ENCODE measurements at regions not wholly inside any gene's neighbourhood (a gene's known extent, or its start where the extent isn't known, plus 50 kb on each side); places are given as distances from the start of the nearest gene placed in this dataset.

DNA sequence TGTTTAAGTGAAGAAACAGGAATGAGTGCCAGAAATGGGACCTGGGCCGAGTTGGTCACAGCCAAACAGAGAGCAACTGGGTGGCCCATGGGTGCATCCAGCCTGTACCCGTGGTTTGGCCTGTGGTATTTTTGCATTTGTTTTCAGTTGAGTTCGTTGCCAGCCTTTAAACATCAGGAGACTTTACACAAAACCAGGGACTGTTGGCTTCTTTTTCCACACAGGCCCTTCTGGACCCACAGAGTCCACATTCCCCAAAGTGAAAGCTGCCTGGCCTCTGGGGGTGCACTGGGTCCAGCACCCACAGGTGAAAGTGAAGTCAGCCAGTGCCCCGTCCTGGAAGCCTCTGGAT, 54.1 kb upstream of the TNS3 start:
- Histone ChIP-seq H3K4me1 (ENCODE audit: insufficient read depth, poor library complexity, severe bottlenecking) (peaks cover 17% of the 10 kb centered on the region), H3K27me3 (ENCODE audit: insufficient read depth, poor library complexity, severe bottlenecking) (no peaks in the 10 kb centered on the region), H3K4me3 (ENCODE audit: severe bottlenecking) (no peak overlapping the region), H3K27ac (ENCODE audit: poor library complexity, severe bottlenecking) (peak overlapping the region; percentile 34), H3K9me3 (ENCODE audit: severe bottlenecking) (no peaks in the 10 kb centered on the region), H3K36me3 (ENCODE audit: low read depth) (no peaks in the 10 kb centered on the region)
- ATAC-seq (ENCODE audit: low read depth) = no peak
- TF ChIP-seq, protein P1, sequence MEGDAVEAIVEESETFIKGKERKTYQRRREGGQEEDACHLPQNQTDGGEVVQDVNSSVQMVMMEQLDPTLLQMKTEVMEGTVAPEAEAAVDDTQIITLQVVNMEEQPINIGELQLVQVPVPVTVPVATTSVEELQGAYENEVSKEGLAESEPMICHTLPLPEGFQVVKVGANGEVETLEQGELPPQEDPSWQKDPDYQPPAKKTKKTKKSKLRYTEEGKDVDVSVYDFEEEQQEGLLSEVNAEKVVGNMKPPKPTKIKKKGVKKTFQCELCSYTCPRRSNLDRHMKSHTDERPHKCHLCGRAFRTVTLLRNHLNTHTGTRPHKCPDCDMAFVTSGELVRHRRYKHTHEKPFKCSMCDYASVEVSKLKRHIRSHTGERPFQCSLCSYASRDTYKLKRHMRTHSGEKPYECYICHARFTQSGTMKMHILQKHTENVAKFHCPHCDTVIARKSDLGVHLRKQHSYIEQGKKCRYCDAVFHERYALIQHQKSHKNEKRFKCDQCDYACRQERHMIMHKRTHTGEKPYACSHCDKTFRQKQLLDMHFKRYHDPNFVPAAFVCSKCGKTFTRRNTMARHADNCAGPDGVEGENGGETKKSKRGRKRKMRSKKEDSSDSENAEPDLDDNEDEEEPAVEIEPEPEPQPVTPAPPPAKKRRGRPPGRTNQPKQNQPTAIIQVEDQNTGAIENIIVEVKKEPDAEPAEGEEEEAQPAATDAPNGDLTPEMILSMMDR (IDR thresholded peaks at IDR 0.05; ENCODE audit: poor library complexity, severe bottlenecking) = no peak
- no peak for DNase-seq (ENCODE audit: low spot score)

DNA sequence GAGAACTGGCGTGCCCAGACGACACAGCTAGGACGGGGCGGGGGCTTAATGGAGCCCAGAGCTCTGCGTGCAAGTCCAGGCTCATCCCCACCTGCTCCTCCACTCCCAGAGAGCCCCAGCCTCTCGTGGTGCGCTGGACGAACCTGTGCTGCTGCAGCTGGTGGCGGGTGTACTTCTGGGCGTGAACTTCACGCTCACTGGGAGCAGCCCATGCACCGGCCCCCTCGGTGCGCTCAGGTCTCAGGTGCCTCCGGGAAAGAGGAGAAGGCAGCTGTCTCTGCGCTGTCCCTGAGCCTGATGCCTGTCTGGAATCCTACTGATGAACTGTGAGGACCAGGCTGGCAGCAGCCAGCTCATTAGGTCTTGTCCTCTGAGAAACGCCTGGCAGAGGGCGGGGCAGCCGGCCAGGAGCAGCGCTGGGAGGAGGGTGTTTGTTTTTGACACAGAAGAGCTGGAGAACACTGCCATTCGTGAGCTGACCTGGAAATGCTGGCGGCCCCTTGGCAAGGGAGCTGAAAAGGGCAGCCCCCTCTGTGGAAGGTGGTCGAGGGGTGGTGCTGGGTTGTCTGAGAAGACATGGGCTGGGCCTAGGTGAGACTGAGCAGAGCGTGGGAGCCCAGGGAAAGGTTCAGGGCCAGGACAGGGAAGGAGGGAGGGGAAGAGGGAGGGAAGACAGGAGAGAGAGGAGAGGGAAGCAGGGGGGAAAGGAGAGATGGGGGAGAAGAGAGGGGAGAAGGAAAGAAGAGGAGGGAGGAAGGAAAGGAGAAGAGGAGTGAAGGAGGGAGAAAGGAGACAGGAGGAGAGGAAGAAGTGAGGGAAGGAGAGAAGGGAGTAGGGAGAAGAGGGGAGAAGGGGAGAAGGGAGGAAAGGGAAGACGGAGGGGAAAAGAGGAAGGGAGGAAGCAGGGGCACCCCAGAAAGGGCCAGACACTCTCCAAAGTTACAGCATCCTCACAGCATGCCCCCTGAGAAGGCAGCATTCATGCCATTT, 53.5 kb upstream of the TNS3 start:
- no peaks in the 10 kb centered on the region for H3K36me3 ChIP-seq (ENCODE audit: low read depth)
- DNase-seq (ENCODE audit: low spot score) = peak; percentile 74
- H3K27me3 ChIP-seq (ENCODE audit: insufficient read depth, poor library complexity, severe bottlenecking) = no peaks in the 10 kb centered on the region
- no peaks in the 10 kb centered on the region for H3K9me3 ChIP-seq (ENCODE audit: severe bottlenecking)
- peak overlapping the region; percentile 34 for H3K27ac ChIP-seq (ENCODE audit: poor library complexity, severe bottlenecking)
- peak overlapping the region; percentile 13 for H3K4me3 ChIP-seq (ENCODE audit: severe bottlenecking)
- H3K4me1 ChIP-seq (ENCODE audit: insufficient read depth, poor library complexity, severe bottlenecking) = peaks cover 17% of the 10 kb centered on the region
- TF ChIP-seq, protein P1 (IDR thresholded peaks at IDR 0.05; ENCODE audit: poor library complexity, severe bottlenecking) = no peak
- ATAC-seq (ENCODE audit: low read depth) = peak; percentile 86

DNA sequence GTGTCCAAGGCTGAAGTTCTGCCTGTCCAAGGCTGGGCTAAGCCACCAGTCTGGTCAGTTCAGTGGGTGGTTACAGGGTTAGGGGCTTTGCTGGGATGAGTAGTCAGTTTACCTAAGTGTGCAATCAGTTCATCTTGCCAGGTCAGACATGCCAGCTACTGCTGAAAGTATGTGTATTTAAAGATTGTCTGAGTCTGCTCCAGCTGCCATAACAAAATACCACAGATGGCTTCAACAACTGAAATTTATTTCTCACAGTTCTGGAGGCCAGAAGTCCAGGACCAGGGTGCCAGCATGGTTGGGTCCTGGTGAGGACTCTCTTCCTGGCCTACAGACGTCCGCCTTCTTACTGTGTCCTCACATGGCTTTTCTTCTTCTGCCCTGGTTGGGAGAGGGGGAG, 52.4 kb upstream of the TNS3 start:
- DNase-seq (ENCODE audit: low spot score) (no peak), ATAC-seq (ENCODE audit: low read depth) (0 out of 3 replicates have a peak, but pooled peaks have one; percentile 10)
- H3K4me3 ChIP-seq (ENCODE audit: severe bottlenecking) = no peak overlapping the region
- H3K27ac ChIP-seq (ENCODE audit: poor library complexity, severe bottlenecking) = peak overlapping the region; percentile 8
- no peaks in the 10 kb centered on the region for H3K9me3 ChIP-seq (ENCODE audit: severe bottlenecking)
- peaks cover 17% of the 10 kb centered on the region for H3K4me1 ChIP-seq (ENCODE audit: insufficient read depth, poor library complexity, severe bottlenecking)
- H3K36me3 ChIP-seq (ENCODE audit: low read depth) = no peaks in the 10 kb centered on the region
- no peaks in the 10 kb centered on the region for H3K27me3 ChIP-seq (ENCODE audit: insufficient read depth, poor library complexity, severe bottlenecking)
- TF ChIP-seq, protein P1 (IDR thresholded peaks at IDR 0.05; ENCODE audit: poor library complexity, severe bottlenecking) = no peak

DNA sequence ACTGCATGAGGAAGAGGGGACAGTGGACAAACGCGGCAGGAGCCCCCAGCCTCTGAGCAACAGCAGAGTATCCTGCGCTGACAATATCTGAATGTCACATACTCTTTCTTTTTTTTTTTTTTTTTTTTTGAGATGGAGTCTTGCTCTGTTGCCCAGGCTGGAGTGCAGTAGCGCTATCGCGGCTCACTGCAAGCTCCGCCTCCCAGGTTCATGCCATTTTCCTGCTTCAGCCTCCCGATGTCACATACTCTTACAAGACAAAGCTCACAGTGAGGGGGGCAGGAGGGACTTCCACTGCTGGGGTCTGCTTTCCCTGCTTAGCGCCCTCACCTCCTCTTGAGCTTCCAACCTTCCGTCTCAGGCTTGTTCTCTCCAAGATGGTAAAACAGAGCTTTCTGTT, 51.2 kb upstream of the TNS3 start:
- DNase-seq (ENCODE audit: low spot score) (no peak), ATAC-seq (ENCODE audit: low read depth) (no peak)
- Histone ChIP-seq H3K9me3 (ENCODE audit: severe bottlenecking) (no peaks in the 10 kb centered on the region), H3K27ac (ENCODE audit: poor library complexity, severe bottlenecking) (no peak overlapping the region), H3K4me3 (ENCODE audit: severe bottlenecking) (no peak overlapping the region), H3K27me3 (ENCODE audit: insufficient read depth, poor library complexity, severe bottlenecking) (no peaks in the 10 kb centered on the region), H3K4me1 (ENCODE audit: insufficient read depth, poor library complexity, severe bottlenecking) (peaks cover 17% of the 10 kb centered on the region), H3K36me3 (ENCODE audit: low read depth) (no peaks in the 10 kb centered on the region)
- TF ChIP-seq, protein P1 (IDR thresholded peaks at IDR 0.05; ENCODE audit: poor library complexity, severe bottlenecking) = no peak

Measured in RWPE2 (cell line).